Osteoblast (primary cell): ENCODE measurements at regions not wholly inside any gene's neighbourhood (a gene's known extent, or its start where the extent isn't known, plus 50 kb on each side); places are given as distances from the start of the nearest gene placed in this dataset.

ENCODE experiments used
- DNase-seq: peaks from one replicate; pipeline ENCODE4 v3.0.0; 2011; ENCODE audit warnings: low spot score, mixed read lengths; ENCODE audit not compliant: insufficient read length; ENCODE audit errors: missing footprints
- H2AFZ ChIP-seq: 2 replicates; pipeline ENCODE4 v1.6.0; 2011; ENCODE audit warnings: mild to moderate bottlenecking, low read length
- H3K27ac ChIP-seq: 2 replicates; pipeline ENCODE4 v1.5.1; 2011; ENCODE audit warnings: mild to moderate bottlenecking, low read depth, low read length, moderate library complexity
- H3K27me3 ChIP-seq: 2 replicates; pipeline ENCODE4 v1.6.0; 2012; ENCODE audit warnings: mild to moderate bottlenecking, control low read depth, inconsistent platforms, low read length, moderate library complexity; ENCODE audit not compliant: insufficient read depth
- H3K36me3 ChIP-seq: 2 replicates; pipeline ENCODE4 v1.5.1; 2011; ENCODE audit warnings: mild to moderate bottlenecking, low read length, control low read depth, moderate library complexity; ENCODE audit not compliant: insufficient read depth
- H3K4me1 ChIP-seq: 2 replicates; pipeline ENCODE4 v1.5.1; 2011; ENCODE audit warnings: mild to moderate bottlenecking, low read length, control low read depth, moderate library complexity; ENCODE audit not compliant: insufficient read depth
- H3K4me2 ChIP-seq: 2 replicates; pipeline ENCODE4 v1.6.0; 2011; ENCODE audit warnings: mild to moderate bottlenecking, low read length; ENCODE audit not compliant: insufficient read depth
- H3K4me3 ChIP-seq: fragments of 200-600 bp; sonication (generic); 3 replicates; pipeline ENCODE4 v1.5.1; 2012; ENCODE audit warnings: mild to moderate bottlenecking, low read length, inconsistent platforms; ENCODE audit not compliant: insufficient read depth
- H3K79me2 ChIP-seq: 2 replicates; pipeline ENCODE4 v1.6.0; 2012; ENCODE audit warnings: mild to moderate bottlenecking, low read length, control low read depth, inconsistent platforms; ENCODE audit not compliant: insufficient read depth
- H3K9me3 ChIP-seq: 2 replicates; pipeline ENCODE4 v1.5.1; 2011; ENCODE audit warnings: low read depth, low read length, control low read depth
- H4K20me1 ChIP-seq: 2 replicates; pipeline ENCODE4 v1.6.0; 2012; ENCODE audit warnings: mild to moderate bottlenecking, low read length, control low read depth; ENCODE audit not compliant: insufficient read depth
- TF ChIP-seq, protein P1 (sequence below): IDR thresholded peaks from 2 replicates; pipeline ENCODE4 v1.5.1; 2011; ENCODE audit warnings: mild to moderate bottlenecking, low read depth, low read length, moderate library complexity; ENCODE audit errors: extremely low read depth

DNA sequence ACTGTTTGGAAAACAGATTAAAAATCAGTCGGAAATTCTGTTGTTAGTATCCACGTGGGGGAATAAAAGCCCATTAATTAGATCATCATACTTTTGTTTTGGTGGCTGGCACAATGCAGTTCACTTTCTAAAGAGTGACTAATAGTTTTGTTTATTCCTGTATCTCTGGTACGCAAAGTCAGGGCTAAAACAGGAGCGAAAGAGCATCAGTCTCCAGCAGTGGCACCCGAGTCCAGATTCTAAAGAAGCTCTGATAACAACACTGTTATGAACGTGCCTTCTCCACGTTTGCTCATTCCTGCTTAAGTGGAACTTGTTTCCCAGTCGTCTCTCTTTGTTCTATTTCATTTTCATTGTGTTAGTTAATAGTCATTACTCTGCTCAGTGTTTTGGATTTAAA, 69.6 kb downstream of the HSPA13 start:
- no peaks in the 10 kb centered on the region for H3K36me3 ChIP-seq
- H3K27me3 ChIP-seq: no peaks in the 10 kb centered on the region
- DNase-seq: no peak
- H3K79me2 ChIP-seq: no peaks in the 10 kb centered on the region
- TF ChIP-seq, protein P1, sequence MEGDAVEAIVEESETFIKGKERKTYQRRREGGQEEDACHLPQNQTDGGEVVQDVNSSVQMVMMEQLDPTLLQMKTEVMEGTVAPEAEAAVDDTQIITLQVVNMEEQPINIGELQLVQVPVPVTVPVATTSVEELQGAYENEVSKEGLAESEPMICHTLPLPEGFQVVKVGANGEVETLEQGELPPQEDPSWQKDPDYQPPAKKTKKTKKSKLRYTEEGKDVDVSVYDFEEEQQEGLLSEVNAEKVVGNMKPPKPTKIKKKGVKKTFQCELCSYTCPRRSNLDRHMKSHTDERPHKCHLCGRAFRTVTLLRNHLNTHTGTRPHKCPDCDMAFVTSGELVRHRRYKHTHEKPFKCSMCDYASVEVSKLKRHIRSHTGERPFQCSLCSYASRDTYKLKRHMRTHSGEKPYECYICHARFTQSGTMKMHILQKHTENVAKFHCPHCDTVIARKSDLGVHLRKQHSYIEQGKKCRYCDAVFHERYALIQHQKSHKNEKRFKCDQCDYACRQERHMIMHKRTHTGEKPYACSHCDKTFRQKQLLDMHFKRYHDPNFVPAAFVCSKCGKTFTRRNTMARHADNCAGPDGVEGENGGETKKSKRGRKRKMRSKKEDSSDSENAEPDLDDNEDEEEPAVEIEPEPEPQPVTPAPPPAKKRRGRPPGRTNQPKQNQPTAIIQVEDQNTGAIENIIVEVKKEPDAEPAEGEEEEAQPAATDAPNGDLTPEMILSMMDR: no peak
- no peak overlapping the region for H2AFZ ChIP-seq
- H3K4me2 ChIP-seq: no peak overlapping the region
- no peaks in the 10 kb centered on the region for H4K20me1 ChIP-seq
- no peaks in the 10 kb centered on the region for H3K9me3 ChIP-seq
- H3K4me1 ChIP-seq: no peaks in the 10 kb centered on the region
- H3K27ac ChIP-seq: no peak overlapping the region
- H3K4me3 ChIP-seq: no peak overlapping the region

DNA sequence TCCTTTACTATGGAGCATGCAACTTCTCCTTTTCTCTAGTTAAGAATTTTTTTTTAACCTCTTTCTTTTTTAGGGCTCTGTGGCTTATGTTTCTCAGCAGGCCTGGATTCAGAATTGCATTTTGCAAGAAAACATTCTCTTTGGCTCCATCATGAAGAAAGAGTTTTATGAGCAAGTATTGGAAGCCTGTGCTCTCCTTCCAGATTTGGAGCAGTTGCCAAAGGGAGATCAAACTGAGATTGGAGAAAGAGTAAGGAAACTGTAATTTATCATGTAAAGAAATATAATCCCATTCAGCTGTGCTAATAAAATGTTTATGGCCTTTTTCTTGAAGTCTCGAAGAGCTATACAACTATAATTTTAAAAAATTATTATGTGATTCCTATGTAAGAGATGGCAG, 70.1 kb downstream of the HSPA13 start:
- Histone ChIP-seq H3K4me1 (no peaks in the 10 kb centered on the region), H3K27me3 (no peaks in the 10 kb centered on the region), H2AFZ (no peak overlapping the region)

DNA sequence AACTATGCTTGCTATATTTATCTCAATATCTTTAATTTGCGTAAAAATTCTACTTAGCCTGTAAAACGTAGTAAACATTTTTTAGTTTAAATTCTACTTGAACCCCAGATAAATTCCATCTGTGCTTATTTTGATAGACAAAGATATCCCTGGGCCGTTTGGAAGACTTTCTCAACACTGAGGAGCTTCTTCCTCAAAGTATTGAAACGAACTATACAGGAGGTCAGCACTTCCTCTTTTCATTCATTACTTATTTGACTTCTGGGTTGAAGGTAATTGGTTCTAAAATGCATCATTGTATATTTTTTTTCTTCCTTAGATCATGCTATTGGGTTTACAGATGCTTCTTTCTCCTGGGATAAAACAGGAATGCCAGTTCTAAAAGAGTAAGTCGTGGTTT, 74.7 kb downstream of the HSPA13 start:
- no peak overlapping the region for H3K4me3 ChIP-seq
- no peaks in the 10 kb centered on the region for H3K27me3 ChIP-seq
- no peak overlapping the region for H3K27ac ChIP-seq
- no peaks in the 10 kb centered on the region for H3K9me3 ChIP-seq
- H4K20me1 ChIP-seq: no peaks in the 10 kb centered on the region
- no peaks in the 10 kb centered on the region for H3K4me1 ChIP-seq
- no peaks in the 10 kb centered on the region for H3K79me2 ChIP-seq
- TF ChIP-seq, protein P1: no peak
- DNase-seq: no peak
- no peak overlapping the region for H2AFZ ChIP-seq
- H3K36me3 ChIP-seq: no peaks in the 10 kb centered on the region
- no peak overlapping the region for H3K4me2 ChIP-seq

More for the DNA sequence above, 70.1 kb downstream of the HSPA13 start:
- DNase-seq: no peak
- Histone ChIP-seq H3K4me3 (no peak overlapping the region), H4K20me1 (no peaks in the 10 kb centered on the region), H3K36me3 (no peaks in the 10 kb centered on the region), H3K79me2 (no peaks in the 10 kb centered on the region), H3K4me2 (no peak overlapping the region), H3K27ac (no peak overlapping the region), H3K9me3 (no peaks in the 10 kb centered on the region)
- TF ChIP-seq, protein P1: no peak

DNA sequence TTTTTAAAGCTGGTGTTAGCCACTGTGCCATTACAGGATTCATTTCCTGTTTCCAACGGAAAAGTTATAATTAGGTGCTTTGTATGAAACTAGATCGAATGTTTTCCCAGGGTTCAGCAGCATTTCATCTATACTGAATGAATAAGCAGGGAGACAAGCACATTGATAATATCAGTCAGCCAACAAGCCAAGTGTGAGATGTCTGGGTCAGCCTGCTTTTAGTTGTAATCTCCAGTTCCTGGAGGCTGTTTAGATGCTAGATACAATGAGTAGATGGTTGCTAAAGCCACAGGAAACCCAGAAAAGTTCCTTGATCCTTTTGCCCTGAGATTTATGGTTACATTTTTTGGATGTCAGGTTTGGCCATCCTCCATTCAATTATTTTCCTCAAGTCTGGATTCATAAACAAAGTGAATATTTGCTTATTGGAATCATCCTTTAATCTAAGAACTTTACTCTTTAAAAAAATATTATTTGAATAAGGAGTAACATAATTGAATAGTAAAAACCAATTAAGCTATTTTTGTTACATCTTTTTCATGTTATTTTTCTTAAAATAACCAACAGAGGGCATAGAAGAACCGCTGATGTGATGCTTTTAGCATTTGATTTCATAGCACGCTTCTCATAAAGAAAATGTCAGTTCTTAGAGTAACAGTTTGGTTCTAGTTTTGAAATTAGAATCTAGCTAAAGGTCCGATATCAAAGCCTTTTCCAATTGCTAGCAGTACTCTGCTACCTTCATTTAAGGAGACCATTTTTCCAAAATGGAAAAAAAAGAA, 76.6 kb downstream of the HSPA13 start:
- Histone ChIP-seq H4K20me1 (no peaks in the 10 kb centered on the region), H3K4me3 (no peak overlapping the region), H3K27me3 (no peaks in the 10 kb centered on the region), H3K36me3 (no peaks in the 10 kb centered on the region), H3K4me2 (no peak overlapping the region), H3K9me3 (no peaks in the 10 kb centered on the region), H3K27ac (no peak overlapping the region), H2AFZ (no peak overlapping the region), H3K4me1 (no peaks in the 10 kb centered on the region), H3K79me2 (no peaks in the 10 kb centered on the region)
- TF ChIP-seq, protein P1: no peak
- no peak for DNase-seq
